GM10266 (cell line): ENCODE measurements at regions not wholly inside any gene's neighbourhood (a gene's known extent, or its start where the extent isn't known, plus 50 kb on each side); places are given as distances from the start of the nearest gene placed in this dataset.

Experiments used
- DNase-seq: peaks from one replicate; pipeline ENCODE4 v3.0.0; 2012; ENCODE audit errors: extremely low spot score
- TF ChIP-seq, protein P1 (sequence below): IDR thresholded peaks from 2 replicates; pipeline ENCODE4 v1.5.1; 2012; ENCODE audit warnings: mild to moderate bottlenecking, low read depth; ENCODE audit not compliant: control insufficient read depth, insufficient read depth; ENCODE audit errors: missing control alignments

DNA sequence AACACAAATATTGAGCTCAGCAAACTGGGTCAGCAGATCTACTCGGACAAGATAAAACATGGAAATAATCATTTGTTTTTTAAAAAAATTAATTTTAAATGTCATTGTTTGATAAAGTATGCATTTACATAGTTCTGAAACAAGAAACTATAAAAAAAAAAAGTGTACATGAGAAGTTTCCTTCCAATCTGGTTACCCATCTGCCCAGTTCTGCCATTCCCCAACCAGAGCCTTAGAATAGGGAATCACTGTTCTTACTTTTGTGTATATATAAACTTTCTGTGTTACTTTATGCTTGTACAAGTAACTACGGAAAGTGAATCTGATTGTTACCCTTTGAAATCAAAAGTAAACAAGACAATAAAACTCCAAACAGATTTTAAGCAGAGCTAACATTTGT, 791.4 kb downstream of the HACE1 start:
- TF ChIP-seq, protein P1, sequence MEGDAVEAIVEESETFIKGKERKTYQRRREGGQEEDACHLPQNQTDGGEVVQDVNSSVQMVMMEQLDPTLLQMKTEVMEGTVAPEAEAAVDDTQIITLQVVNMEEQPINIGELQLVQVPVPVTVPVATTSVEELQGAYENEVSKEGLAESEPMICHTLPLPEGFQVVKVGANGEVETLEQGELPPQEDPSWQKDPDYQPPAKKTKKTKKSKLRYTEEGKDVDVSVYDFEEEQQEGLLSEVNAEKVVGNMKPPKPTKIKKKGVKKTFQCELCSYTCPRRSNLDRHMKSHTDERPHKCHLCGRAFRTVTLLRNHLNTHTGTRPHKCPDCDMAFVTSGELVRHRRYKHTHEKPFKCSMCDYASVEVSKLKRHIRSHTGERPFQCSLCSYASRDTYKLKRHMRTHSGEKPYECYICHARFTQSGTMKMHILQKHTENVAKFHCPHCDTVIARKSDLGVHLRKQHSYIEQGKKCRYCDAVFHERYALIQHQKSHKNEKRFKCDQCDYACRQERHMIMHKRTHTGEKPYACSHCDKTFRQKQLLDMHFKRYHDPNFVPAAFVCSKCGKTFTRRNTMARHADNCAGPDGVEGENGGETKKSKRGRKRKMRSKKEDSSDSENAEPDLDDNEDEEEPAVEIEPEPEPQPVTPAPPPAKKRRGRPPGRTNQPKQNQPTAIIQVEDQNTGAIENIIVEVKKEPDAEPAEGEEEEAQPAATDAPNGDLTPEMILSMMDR = no peak
- no peak for DNase-seq

DNA sequence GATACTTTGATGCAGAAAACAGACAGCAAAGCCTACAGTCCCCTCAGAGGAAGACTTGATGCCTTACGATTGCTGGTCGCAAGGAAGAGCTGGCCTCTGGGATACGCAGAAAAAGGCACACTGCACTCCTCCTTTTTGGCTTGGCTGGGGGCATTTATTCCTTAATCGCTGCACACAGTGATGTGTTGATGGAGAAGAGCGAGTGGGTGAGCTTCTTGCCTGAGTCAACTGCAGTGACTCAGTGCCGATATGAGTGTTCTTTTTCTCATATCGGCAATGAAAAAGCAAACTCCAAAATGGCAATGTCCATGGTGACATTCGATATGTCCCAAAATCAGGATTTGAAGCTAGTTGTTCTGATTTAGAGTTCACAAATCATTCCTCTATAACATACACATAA, 794.8 kb downstream of the HACE1 start:
- TF ChIP-seq, protein P1 = no peak
- DNase-seq = no peak

DNA sequence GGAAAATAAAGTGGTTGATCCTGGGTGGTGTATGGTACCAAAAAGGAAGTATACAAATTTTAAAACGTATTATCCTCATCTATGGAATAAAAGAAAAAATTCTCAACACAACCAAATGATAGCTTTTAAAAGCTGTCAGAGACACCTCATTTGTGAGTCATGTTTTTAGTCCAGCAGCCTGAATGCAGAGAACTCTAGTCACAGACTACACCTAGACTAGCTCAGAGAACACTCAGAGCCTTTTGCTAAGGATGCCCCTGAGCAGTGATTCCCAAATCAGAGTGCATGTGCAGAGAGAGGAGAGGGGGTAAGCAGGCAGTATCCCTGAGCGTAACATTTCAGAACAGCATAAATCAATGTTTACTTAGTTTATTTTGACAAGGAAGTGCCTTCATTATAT, 809.3 kb downstream of the HACE1 start:
- DNase-seq = no peak
- TF ChIP-seq, protein P1 = no peak

DNA sequence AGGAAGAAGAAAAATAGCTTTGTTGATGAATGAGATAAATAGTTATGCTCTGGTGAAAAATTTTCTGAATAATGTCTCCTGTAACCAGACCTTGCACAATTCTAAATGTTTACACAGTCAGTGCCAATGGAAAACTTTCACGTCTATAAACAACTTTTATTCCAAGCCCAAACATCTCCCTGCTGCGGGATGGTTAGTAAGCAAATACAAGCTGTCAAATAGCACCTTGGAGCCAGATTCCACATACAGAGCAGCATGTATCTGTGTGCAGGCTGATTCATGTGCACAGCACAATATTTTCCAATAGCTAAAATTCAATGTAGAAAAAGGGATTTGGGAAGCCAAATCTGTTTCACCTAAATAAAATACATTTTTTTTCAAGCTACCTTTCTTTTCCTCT, 813.3 kb downstream of the HACE1 start:
- no peak for DNase-seq
- TF ChIP-seq, protein P1 = no peak

DNA sequence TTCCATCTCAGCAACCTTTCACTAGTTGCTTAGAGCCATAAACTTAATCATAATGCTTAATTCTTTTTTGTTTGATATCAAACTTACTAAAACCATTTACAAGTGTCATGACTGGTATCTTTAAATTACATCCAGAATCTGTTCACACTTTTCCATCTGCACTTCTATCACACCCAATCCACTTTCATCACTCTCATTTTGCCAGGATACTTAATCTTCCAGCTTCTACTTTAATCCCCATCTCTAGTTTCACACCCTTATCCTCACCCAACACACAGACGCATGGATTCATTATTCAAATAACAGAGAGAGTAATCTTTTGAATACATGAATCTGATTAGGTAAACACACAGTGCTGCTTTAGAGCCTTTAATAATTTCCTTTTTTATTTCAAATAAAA, 828.4 kb downstream of the HACE1 start:
- TF ChIP-seq, protein P1 = no peak
- DNase-seq = no peak

DNA sequence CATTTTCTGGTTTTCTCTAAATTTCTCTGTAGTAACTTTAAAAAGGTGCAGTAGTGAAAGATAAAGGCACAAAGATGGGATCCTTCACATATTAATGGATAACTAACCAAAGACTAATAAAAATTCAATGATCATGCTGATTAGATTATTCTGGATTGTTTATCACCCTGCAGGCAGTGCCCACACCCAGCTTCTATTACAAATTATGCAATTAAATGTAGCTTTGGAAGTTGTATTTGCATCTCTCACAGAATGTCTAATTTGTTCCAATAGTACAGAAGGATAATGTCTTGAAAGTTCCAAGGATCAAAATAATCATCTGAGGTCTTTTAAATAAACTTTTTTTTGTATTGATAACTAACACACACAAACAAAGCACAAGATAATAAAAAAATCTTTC, 837.6 kb downstream of the HACE1 start:
- TF ChIP-seq, protein P1 = no peak
- no peak for DNase-seq

DNA sequence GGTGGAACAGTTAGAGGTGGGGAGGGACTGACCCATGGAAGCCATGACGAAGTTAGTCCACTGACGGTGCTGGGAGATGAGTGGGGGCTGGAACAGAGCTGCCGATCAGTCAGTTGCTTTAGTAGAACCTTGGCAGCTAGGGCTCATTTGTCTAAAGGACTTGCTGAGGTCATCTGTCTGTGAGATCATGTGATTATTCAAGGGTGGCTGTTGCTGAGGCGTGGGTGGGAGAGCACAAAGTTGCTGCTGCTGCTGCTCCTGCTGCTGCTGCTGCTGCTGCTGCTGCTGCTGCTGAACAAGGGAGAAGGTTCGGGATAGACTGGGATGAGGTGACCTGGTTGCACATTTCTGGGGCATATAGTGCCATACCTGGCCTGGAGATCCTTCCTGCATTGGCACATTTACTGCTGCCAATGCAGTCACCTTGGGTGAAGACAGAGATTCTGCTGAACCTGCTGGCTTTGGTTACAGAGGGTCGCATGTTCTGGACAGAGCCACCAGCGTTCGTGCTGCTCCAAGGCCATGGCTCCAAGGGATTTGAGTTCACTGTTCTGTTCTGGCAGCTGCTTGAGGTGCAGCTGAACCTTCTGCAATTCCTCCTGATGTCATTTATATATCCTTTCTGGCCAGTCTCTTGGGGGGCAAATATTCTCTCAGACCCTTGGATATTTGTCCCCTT, 840.5 kb downstream of the HACE1 start:
- DNase-seq = no peak
- TF ChIP-seq, protein P1 = no peak
